Epidermal melanocyte (primary cell): ENCODE measurements at regions not wholly inside any gene's neighbourhood (a gene's known extent, or its start where the extent isn't known, plus 50 kb on each side); places are given as distances from the start of the nearest gene placed in this dataset.

Experiments used
- DNase-seq: peaks from one replicate; pipeline ENCODE4 v3.0.0; 2011; ENCODE audit warnings: low spot score; ENCODE audit not compliant: insufficient read length

GRCh38 chr20:39446397-39446796, 484.3 kb downstream of the DHX35 start:
- no peak for DNase-seq

- DNase-seq = no peak
Observed at GRCh38 chr20:39445095-39445494, 483.0 kb downstream of the DHX35 start.

- DNase-seq = no peak
Observed at GRCh38 chr20:39433466-39433865, 471.3 kb downstream of the DHX35 start.

GRCh38 chr20:39431091-39431880, 469.1 kb downstream of the DHX35 start:
- DNase-seq = no peak

GRCh38 chr20:39429726-39430125, 467.6 kb downstream of the DHX35 start:
- DNase-seq = peak; percentile 26

GRCh38 chr20:39424962-39425678, 463.0 kb downstream of the DHX35 start:
- DNase-seq = no peak

GRCh38 chr20:39421571-39422105, 459.5 kb downstream of the DHX35 start:
- DNase-seq = no peak

- DNase-seq = no peak
Observed at GRCh38 chr20:39412091-39412490, 449.9 kb downstream of the DHX35 start.

GRCh38 chr20:39399463-39399862, 437.3 kb downstream of the DHX35 start:
- DNase-seq = no peak

GRCh38 chr20:39398656-39399055, 436.5 kb downstream of the DHX35 start:
- DNase-seq = no peak

GRCh38 chr20:39397646-39398045, 435.5 kb downstream of the DHX35 start:
- DNase-seq = no peak

GRCh38 chr20:39395478-39396291, 433.5 kb downstream of the DHX35 start:
- no peak for DNase-seq

- DNase-seq = no peak
Observed at GRCh38 chr20:39394461-39394860, 432.3 kb downstream of the DHX35 start.

- DNase-seq = no peak
Observed at GRCh38 chr20:39390186-39390585, 428.0 kb downstream of the DHX35 start.

- DNase-seq = no peak
Observed at GRCh38 chr20:39381595-39381994, 419.5 kb downstream of the DHX35 start.

GRCh38 chr20:39378776-39379175, 416.6 kb downstream of the DHX35 start:
- no peak for DNase-seq

- no peak for DNase-seq
Observed at GRCh38 chr20:39376788-39377187, 414.6 kb downstream of the DHX35 start.

- no peak for DNase-seq
Observed at GRCh38 chr20:39364320-39364719, 402.2 kb downstream of the DHX35 start.

- DNase-seq = no peak
Observed at GRCh38 chr20:39359981-39360620, 398.0 kb downstream of the DHX35 start.

GRCh38 chr20:39358052-39358451, 395.9 kb downstream of the DHX35 start:
- peak; percentile 55 for DNase-seq

GRCh38 chr20:39356908-39357307, 394.8 kb downstream of the DHX35 start:
- no peak for DNase-seq
